Activated T-cell treated with anti-CD3 and anti-CD28 coated beads, Interleukin-2, amount 50 U/mL, for 72 hours (primary cell): ENCODE measurements at regions not wholly inside any gene's neighbourhood (a gene's known extent, or its start where the extent isn't known, plus 50 kb on each side); places are given as distances from the start of the nearest gene placed in this dataset.

Source experiments
- ATAC-seq, 2 donors: fragments of 150-1000 bp; cut with Tn5 transposase; replicated peaks in 1 of 2; 2 replicates each; pipeline ENCODE4 v1.10.0; 2021; ENCODE audit warnings: moderate library complexity in 2 of 2, mild to moderate bottlenecking in 1 of 2
- DNase-seq, 2 donors: peaks; one replicate each; pipeline ENCODE4 v3.0.0; 2021 to 2022; ENCODE audit warnings: mixed read lengths in 1 of 2
- H3K27ac Mint-ChIP-seq: one replicate; pipeline ENCODE4 v1.8.0; 2022; ENCODE audit warnings: mild to moderate bottlenecking, moderate library complexity, mixed read lengths
- H3K27me3 Mint-ChIP-seq: one replicate; pipeline ENCODE4 v1.8.0; 2022; ENCODE audit warnings: low read depth, mixed read lengths
- H3K36me3 Mint-ChIP-seq, 2 donors: one replicate each; pipeline ENCODE4 v1.8.0; 2022; ENCODE audit warnings: mixed read lengths in 2 of 2, mild to moderate bottlenecking in 1 of 2; ENCODE audit not compliant: insufficient read depth in 2 of 2
- H3K4me1 Mint-ChIP-seq: one replicate; pipeline ENCODE4 v1.8.0; 2022; ENCODE audit warnings: low read depth, mixed read lengths
- H3K4me3 Mint-ChIP-seq, 2 donors: one replicate each; pipeline ENCODE4 v1.8.0; 2022; ENCODE audit warnings: mild to moderate bottlenecking in 2 of 2, mixed read lengths in 2 of 2, moderate library complexity in 2 of 2
- H3K9me3 Mint-ChIP-seq, 2 donors: one replicate each; pipeline ENCODE4 v1.8.0; 2022; ENCODE audit warnings: mixed read lengths in 2 of 2

GRCh38 chr2:217074576-217075255, 214.9 kb upstream of the TNP1 start:
- Mint-ChIP-seq H3K9me3 (peaks cover 0 to 1% of the 10 kb centered on the region in 2 donors), H3K4me1 (peaks cover 27% of the 10 kb centered on the region), H3K27ac (no peak overlapping the region), H3K36me3 (no peaks in the 10 kb centered on the region), H3K27me3 (peaks cover 6% of the 10 kb centered on the region), H3K4me3 (no peak overlapping the region)
- ATAC-seq = no peak
- DNase-seq = no peak

- peaks cover 0 to 3% of the 10 kb centered on the region in 2 donors for H3K36me3 Mint-ChIP-seq
- ATAC-seq = no peak
- peaks cover 0 to 1% of the 10 kb centered on the region in 2 donors for H3K9me3 Mint-ChIP-seq
- H3K27me3 Mint-ChIP-seq = peaks cover 6% of the 10 kb centered on the region
- DNase-seq = no peak
- H3K27ac Mint-ChIP-seq = no peak overlapping the region
- peaks cover 7% of the 10 kb centered on the region for H3K4me1 Mint-ChIP-seq
- H3K4me3 Mint-ChIP-seq = no peak overlapping the region
Observed at GRCh38 chr2:217071416-217071815, 211.6 kb upstream of the TNP1 start.

GRCh38 chr2:217070611-217071010, 210.7 kb upstream of the TNP1 start:
- Mint-ChIP-seq H3K27ac (no peak overlapping the region), H3K36me3 (peaks cover 0 to 3% of the 10 kb centered on the region in 2 donors), H3K4me1 (peaks cover 6% of the 10 kb centered on the region), H3K9me3 (peaks cover 0 to 1% of the 10 kb centered on the region in 2 donors), H3K27me3 (peaks cover 7% of the 10 kb centered on the region), H3K4me3 (no peak overlapping the region)
- ATAC-seq (no peak), DNase-seq (no peak)

- Mint-ChIP-seq H3K36me3 (peaks cover 0 to 3% of the 10 kb centered on the region in 2 donors), H3K27me3 (peaks cover 7% of the 10 kb centered on the region), H3K4me1 (peaks cover under 1% of the 10 kb centered on the region), H3K4me3 (no peak overlapping the region), H3K9me3 (peaks cover 0 to 1% of the 10 kb centered on the region in 2 donors), H3K27ac (no peak overlapping the region)
- ATAC-seq (no peak), DNase-seq (no peak)
Observed at GRCh38 chr2:217070043-217070430, 210.2 kb upstream of the TNP1 start.

- ATAC-seq = peak in 1 of 2 donors; percentile 47
- Mint-ChIP-seq H3K4me3 (no peak overlapping the region), H3K27ac (no peak overlapping the region), H3K27me3 (peaks cover 7% of the 10 kb centered on the region), H3K9me3 (peaks cover 0 to 1% of the 10 kb centered on the region in 2 donors), H3K36me3 (peaks cover 0 to 3% of the 10 kb centered on the region in 2 donors), H3K4me1 (no peaks in the 10 kb centered on the region)
- no peak for DNase-seq
Observed at GRCh38 chr2:217069263-217070042, 209.6 kb upstream of the TNP1 start.

GRCh38 chr2:217068677-217069250, 208.9 kb upstream of the TNP1 start:
- peaks cover 0 to 3% of the 10 kb centered on the region in 2 donors for H3K36me3 Mint-ChIP-seq
- H3K9me3 Mint-ChIP-seq = peaks cover 0 to 1% of the 10 kb centered on the region in 2 donors
- H3K4me1 Mint-ChIP-seq = no peaks in the 10 kb centered on the region
- no peak for DNase-seq
- H3K27ac Mint-ChIP-seq = no peak overlapping the region
- peaks cover 7% of the 10 kb centered on the region for H3K27me3 Mint-ChIP-seq
- ATAC-seq = peak in 1 of 2 donors; percentile 25
- H3K4me3 Mint-ChIP-seq = no peak overlapping the region

- H3K4me3 Mint-ChIP-seq = no peak overlapping the region
- H3K27me3 Mint-ChIP-seq = peaks cover 13% of the 10 kb centered on the region
- peaks cover 0 to 3% of the 10 kb centered on the region in 2 donors for H3K36me3 Mint-ChIP-seq
- peaks cover 0 to 1% of the 10 kb centered on the region in 2 donors for H3K9me3 Mint-ChIP-seq
- H3K4me1 Mint-ChIP-seq = no peaks in the 10 kb centered on the region
- ATAC-seq (no peak), DNase-seq (no peak)
- H3K27ac Mint-ChIP-seq = no peak overlapping the region
Observed at GRCh38 chr2:217067787-217068186, 207.9 kb upstream of the TNP1 start.

GRCh38 chr2:217066510-217067270, 206.8 kb upstream of the TNP1 start:
- no peaks in the 10 kb centered on the region for H3K4me1 Mint-ChIP-seq
- H3K4me3 Mint-ChIP-seq = no peak overlapping the region
- no peak overlapping the region for H3K27ac Mint-ChIP-seq
- ATAC-seq = no peak
- peaks cover 0 to 1% of the 10 kb centered on the region in 2 donors for H3K9me3 Mint-ChIP-seq
- peaks cover 0 to 3% of the 10 kb centered on the region in 2 donors for H3K36me3 Mint-ChIP-seq
- H3K27me3 Mint-ChIP-seq = peaks cover 13% of the 10 kb centered on the region
- no peak for DNase-seq

- H3K4me1 Mint-ChIP-seq = no peaks in the 10 kb centered on the region
- peaks cover 0 to 1% of the 10 kb centered on the region in 2 donors for H3K9me3 Mint-ChIP-seq
- H3K4me3 Mint-ChIP-seq = no peak overlapping the region
- ATAC-seq (no peak), DNase-seq (no peak)
- no peak overlapping the region for H3K27ac Mint-ChIP-seq
- H3K36me3 Mint-ChIP-seq = peaks cover 0 to 3% of the 10 kb centered on the region in 2 donors
- H3K27me3 Mint-ChIP-seq = peaks cover 13% of the 10 kb centered on the region
Observed at GRCh38 chr2:217065695-217066405, 206.0 kb upstream of the TNP1 start.

- Mint-ChIP-seq H3K27me3 (peaks cover 13% of the 10 kb centered on the region), H3K4me3 (no peak overlapping the region), H3K4me1 (no peaks in the 10 kb centered on the region), H3K36me3 (peaks cover 0 to 3% of the 10 kb centered on the region in 2 donors), H3K9me3 (peaks cover 0 to 1% of the 10 kb centered on the region in 2 donors), H3K27ac (no peak overlapping the region)
- ATAC-seq = no peak
- DNase-seq = no peak
Observed at GRCh38 chr2:217065012-217065290, 205.1 kb upstream of the TNP1 start.

GRCh38 chr2:217064234-217065011, 204.6 kb upstream of the TNP1 start:
- Mint-ChIP-seq H3K36me3 (peaks cover 0 to 3% of the 10 kb centered on the region in 2 donors), H3K4me3 (no peak overlapping the region), H3K4me1 (no peaks in the 10 kb centered on the region), H3K9me3 (peaks cover 0 to 1% of the 10 kb centered on the region in 2 donors), H3K27ac (no peak overlapping the region), H3K27me3 (peaks cover 13% of the 10 kb centered on the region)
- DNase-seq = no peak
- ATAC-seq = no peak

GRCh38 chr2:217063238-217063755, 203.4 kb upstream of the TNP1 start:
- no peak overlapping the region for H3K27ac Mint-ChIP-seq
- H3K36me3 Mint-ChIP-seq = peaks cover 0 to 3% of the 10 kb centered on the region in 2 donors
- no peaks in the 10 kb centered on the region for H3K4me1 Mint-ChIP-seq
- H3K27me3 Mint-ChIP-seq = peaks cover 13% of the 10 kb centered on the region
- ATAC-seq = no peak
- no peak overlapping the region for H3K4me3 Mint-ChIP-seq
- H3K9me3 Mint-ChIP-seq = peaks cover 0 to 1% of the 10 kb centered on the region in 2 donors
- DNase-seq = no peak
